Spinal cord (tissue), 9 donors: ENCODE measurements at regions not wholly inside any gene's neighbourhood (a gene's known extent, or its start where the extent isn't known, plus 50 kb on each side); places are given as distances from the start of the nearest gene placed in this dataset.
A peak's percentile ranks its signal among the peaks of the same experiment; 100 is the strongest.
"Not testable (repeated sequence)": the region's sequence is repeated elsewhere in the genome, so short reads cannot be mapped to it uniquely, and the experiment has no call there.

ENCODE experiments used
- DNase-seq, 6 donors: peaks; one replicate each; pipeline versions ENCODE4 v3.0.0 to v3.0.0-alpha.2; 2013 to 2015; ENCODE audit warnings: low spot score in 6 of 6, low read depth in 4 of 6
- H3K27ac ChIP-seq: one replicate; pipeline ENCODE4 v1.5.1; 2013; ENCODE audit warnings: low read depth, low read length, control low read depth
- H3K27me3 ChIP-seq: one replicate; pipeline ENCODE4 v1.6.1; 2013; ENCODE audit warnings: low read length; ENCODE audit not compliant: control insufficient read depth, insufficient read depth
- H3K36me3 ChIP-seq: one replicate; pipeline ENCODE4 v1.6.1; 2013; ENCODE audit warnings: low read length; ENCODE audit not compliant: control insufficient read depth, insufficient read depth
- H3K4me1 ChIP-seq: one replicate; pipeline ENCODE4 v1.6.1; 2013; ENCODE audit warnings: low read length; ENCODE audit not compliant: control insufficient read depth, insufficient read depth
- H3K4me3 ChIP-seq: one replicate; pipeline ENCODE4 v1.5.1; 2013; ENCODE audit warnings: low read depth, low read length, control low read depth
- H3K9me3 ChIP-seq: one replicate; pipeline ENCODE4 v1.6.1; 2013; ENCODE audit warnings: low read length; ENCODE audit not compliant: control insufficient read depth, insufficient read depth
- WGBS: methylation state at CpG from one replicate; pipeline ENCODE4 v1.1.5; 2013; ENCODE audit warnings: missing lambda C conversion rate; ENCODE audit not compliant: insufficient coverage; 5-methylcytosine and 5-hydroxymethylcytosine counted together
- donor health status: healthy.

DNA sequence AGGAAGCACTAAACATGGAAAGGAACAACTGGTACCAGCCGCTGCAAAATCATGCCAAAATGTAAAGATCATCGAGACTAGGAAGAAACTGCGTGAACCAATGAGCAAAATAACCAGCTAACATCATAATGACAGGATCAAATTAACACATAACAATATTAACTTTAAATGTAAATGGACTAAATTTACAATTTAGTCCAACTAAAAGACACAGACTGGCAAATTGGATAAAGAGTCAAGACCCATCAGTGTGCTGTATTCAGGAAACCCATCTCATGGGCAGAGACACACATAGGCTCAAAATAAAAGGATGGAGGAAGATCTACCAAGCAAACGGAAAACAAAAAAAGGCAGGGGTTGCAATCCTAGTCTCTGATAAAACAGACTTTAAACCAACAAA, 242.2 kb upstream of the CNR1 start:
- not testable (repeated sequence) for DNase-seq, H3K4me3 ChIP-seq, H3K27me3 ChIP-seq, H3K36me3 ChIP-seq, H3K27ac ChIP-seq, H3K9me3 ChIP-seq, H3K4me1 ChIP-seq
- WGBS = 100% methylated on average over 1 of the region's 4 CpGs

DNA sequence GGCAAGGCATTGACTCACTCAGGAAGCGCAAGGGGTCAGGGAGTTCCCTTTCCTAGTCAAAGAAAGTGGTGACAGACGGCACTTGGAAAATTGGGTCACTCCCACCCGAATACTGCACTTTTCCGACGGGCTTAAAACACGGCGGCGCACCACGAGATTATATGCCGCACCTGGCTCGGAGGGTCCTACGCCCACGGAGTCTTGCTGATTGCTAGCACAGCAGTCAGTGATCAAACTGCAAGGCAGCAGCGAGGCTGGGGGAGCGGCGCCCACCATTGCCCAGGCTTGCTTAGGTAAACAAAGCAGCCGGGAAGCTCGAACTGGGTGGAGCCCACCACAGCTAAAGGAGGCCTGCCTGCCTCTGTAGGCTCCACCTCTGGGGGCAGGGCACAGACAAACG, 240.5 kb upstream of the CNR1 start:
- H3K27me3 ChIP-seq, H3K9me3 ChIP-seq, H3K36me3 ChIP-seq, H3K4me1 ChIP-seq, DNase-seq, H3K27ac ChIP-seq, H3K4me3 ChIP-seq: not testable (repeated sequence)
- 86% methylated on average over 19 of the region's 19 CpGs for WGBS

DNA sequence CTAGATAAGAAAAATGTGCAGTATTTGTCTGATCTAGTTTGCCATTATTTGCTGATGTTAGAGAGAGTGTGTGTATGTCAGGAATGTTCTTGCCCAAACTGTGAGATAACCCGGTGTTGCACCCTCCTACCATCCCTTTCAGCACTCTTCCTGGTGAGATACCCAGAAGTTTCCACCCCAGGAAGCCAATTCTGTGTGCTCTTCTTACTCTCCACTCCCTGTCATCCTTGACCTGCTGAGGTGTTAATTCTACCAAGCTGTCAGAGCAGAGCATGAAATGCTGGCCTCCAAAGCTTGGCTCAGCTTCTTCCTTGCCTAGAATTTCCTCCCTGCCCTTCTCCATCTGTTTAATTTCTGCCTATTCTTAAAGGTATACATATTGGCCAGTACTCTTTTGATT, 237.3 kb upstream of the CNR1 start:
- WGBS = 67% methylated on average over 1 of the region's 1 CpG
- DNase-seq = no peak
- H3K4me1 ChIP-seq = no peaks in the 10 kb centered on the region
- H3K36me3 ChIP-seq = no peaks in the 10 kb centered on the region
- no peaks in the 10 kb centered on the region for H3K27me3 ChIP-seq
- H3K27ac ChIP-seq = no peak overlapping the region
- no peak overlapping the region for H3K4me3 ChIP-seq
- no peaks in the 10 kb centered on the region for H3K9me3 ChIP-seq

DNA sequence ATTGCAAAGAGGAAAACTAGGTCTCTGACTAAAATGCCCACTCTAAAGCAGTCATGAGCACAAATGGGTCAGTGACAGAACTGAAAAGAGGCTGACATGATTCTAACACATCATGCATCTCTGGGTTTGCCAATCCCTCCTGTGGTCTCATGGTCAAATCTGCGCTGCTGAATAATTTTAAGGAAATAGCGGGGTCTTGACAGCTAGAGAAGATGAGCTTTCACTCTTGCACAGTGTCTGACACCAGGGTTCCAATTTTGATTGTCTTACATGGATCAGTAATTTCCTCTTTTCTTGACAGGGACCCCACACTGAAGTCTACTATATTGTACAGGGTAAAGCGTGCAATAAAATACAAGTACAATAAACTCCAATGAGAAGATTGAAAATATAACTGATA, 236.8 kb upstream of the CNR1 start:
- no peak for DNase-seq
- WGBS = 80% methylated on average over 1 of the region's 3 CpGs
- H3K27ac ChIP-seq = no peak overlapping the region

DNA sequence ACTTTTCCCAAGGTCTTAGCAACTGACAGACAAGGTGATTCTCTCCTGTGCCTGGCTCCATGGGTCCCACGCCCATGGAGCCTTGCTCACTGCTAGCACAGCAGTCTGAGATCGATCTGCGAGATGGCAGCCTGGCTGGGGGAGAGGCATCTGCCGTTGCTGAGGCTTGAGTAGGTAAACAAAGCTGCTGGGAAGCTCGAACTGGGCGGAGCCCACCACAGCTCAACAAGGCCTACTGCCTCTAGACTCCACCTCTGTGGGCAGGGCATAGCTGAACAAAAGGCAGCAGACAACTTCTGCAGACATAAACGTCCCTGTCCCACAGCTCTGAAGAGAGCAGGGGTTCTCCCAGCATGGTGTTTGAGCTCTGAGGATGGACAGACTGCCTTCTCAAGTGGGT, 224.9 kb upstream of the CNR1 start:
- WGBS = 95% methylated on average over 3 of the region's 7 CpGs
- not testable (repeated sequence) for DNase-seq, H3K27ac ChIP-seq, H3K4me3 ChIP-seq, H3K4me1 ChIP-seq, H3K9me3 ChIP-seq, H3K36me3 ChIP-seq, H3K27me3 ChIP-seq

More for the DNA sequence above, 236.8 kb upstream of the CNR1 start:
- Histone ChIP-seq H3K9me3 (no peaks in the 10 kb centered on the region), H3K36me3 (no peaks in the 10 kb centered on the region), H3K4me1 (no peaks in the 10 kb centered on the region), H3K27me3 (no peaks in the 10 kb centered on the region), H3K4me3 (no peak overlapping the region)

DNA sequence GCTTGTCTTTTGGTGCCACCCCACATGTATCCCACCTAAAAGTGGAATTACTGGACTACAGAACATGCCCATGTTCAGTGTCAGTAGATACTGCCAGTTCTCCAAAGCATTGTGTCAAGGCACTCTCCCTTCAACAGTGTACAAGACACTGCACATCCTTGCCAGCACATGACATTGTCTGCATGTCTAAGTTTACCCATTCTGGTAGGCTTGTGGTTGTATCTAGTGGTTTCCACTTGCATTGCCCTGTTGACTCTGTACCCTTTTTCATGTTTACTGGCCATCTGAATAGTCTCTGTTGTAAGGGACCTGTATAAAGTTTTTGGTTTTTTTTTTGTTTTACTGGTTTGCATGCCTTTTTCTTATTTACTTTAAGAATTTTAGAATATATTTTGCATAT, 222.4 kb upstream of the CNR1 start:
- Histone ChIP-seq H3K9me3 (no peaks in the 10 kb centered on the region), H3K27ac (no peak overlapping the region), H3K36me3 (no peaks in the 10 kb centered on the region), H3K4me1 (no peaks in the 10 kb centered on the region), H3K27me3 (no peaks in the 10 kb centered on the region), H3K4me3 (no peak overlapping the region)
- no peak for DNase-seq

DNA sequence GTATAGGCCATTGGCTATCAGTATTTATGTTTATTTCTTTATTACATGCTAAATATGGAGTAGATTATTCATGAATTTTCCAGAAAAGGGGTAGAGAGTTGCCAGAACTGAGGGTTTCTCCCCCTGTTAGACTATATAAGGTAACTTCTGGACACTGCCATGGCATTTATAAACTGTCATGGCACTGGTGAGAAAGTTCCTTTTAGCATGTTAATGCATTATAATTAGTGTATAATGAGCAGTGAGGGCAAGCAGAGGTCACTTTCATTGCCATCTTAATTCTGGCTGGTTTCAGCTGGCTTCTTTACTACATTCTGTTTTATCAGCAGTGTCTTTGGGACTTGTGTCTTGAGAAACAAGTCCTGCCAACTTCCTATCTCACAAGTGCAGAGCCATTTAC, 220.0 kb upstream of the CNR1 start:
- Histone ChIP-seq H3K27ac (no peak overlapping the region), H3K27me3 (no peaks in the 10 kb centered on the region), H3K4me3 (no peak overlapping the region), H3K9me3 (no peaks in the 10 kb centered on the region), H3K36me3 (no peaks in the 10 kb centered on the region), H3K4me1 (peaks cover 2% of the 10 kb centered on the region)
- DNase-seq = peak in 2 of 6 donors; percentile 38 to 60

DNA sequence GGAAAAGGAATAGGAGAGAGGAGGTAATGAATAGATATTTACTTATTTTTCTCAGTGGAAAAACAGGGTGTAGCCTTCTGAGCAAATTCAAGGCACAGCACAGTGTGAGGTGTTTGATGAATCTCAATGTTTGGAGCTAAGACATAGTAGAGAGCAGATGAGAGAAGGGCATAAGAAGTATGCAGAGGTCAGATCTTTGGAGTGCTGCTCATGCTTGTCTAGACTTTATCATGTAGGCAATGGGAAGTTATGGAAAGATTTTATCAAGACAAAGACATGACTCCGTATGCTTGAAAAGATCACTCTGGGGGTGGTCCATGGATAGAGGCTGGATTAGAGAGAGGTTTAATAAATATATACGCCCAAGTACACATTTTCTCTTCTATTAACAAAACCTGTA, 217.0 kb upstream of the CNR1 start:
- Histone ChIP-seq H3K4me1 (peaks cover 10% of the 10 kb centered on the region), H3K36me3 (no peaks in the 10 kb centered on the region), H3K4me3 (no peak overlapping the region), H3K27ac (no peak overlapping the region), H3K9me3 (no peaks in the 10 kb centered on the region), H3K27me3 (no peaks in the 10 kb centered on the region)
- no peak for DNase-seq
- WGBS = 100% methylated on average over 1 of the region's 2 CpGs

DNA sequence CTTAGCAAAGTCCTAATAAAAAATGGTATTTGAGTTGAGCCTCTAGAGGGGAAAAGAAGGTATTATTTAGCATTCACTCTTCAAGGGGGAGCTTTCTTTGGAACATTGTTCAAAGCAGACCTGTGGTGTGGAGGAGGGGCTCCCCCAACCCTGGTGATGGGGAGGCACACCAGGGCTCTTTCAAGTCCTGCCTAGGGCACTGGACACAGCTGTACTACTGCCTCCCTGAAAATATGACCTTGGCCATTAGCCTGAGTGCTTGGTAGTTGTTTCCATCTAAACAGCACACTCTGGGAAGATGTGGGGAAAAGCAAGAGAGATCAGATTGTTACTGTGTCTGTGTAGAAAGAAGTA, 215.1 kb upstream of the CNR1 start:
- Histone ChIP-seq H3K27me3 (no peaks in the 10 kb centered on the region), H3K9me3 (no peaks in the 10 kb centered on the region), H3K36me3 (no peaks in the 10 kb centered on the region), H3K4me1 (peaks cover 10% of the 10 kb centered on the region), H3K27ac (no peak overlapping the region), H3K4me3 (no peak overlapping the region)
- peak in 1 of 6 donors; percentile 46 for DNase-seq

DNA sequence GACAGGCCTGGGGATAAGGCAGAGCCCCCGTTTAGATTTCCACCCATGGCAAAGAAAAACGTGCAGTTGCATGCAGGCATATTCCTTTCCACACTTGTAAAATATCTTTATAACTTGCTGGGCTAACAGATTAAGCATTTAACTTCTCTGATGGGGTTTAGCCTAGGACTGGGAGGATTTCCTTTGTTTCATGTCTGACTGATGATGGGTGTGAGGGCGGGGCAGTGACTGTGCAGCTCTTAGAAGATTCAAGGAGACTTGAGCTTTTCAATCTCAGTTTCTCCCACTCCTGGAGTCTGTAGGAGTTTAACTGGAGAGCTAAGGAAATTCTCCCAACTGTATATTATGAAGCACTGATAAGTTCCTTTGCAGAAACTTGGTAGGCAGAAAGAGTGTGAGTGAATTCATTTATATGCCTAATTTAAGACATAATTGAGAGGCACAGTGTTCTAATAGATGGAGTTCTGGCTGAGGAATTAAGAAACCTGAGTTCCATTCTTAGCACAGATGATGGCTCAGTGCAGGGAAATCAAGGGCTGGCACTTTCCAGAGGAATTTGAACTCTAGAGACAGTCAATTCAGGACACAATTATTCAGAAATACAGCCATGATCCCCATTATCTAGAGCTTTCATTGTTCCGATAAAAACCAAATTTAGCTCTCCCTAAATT, 214.6 kb upstream of the CNR1 start:
- peak in 1 of 6 donors; percentile 20 for DNase-seq
- H3K27me3 ChIP-seq = no peaks in the 10 kb centered on the region
- no peaks in the 10 kb centered on the region for H3K9me3 ChIP-seq
- no CpG with 5 or more reads among the region's 4 CpGs for WGBS
- no peaks in the 10 kb centered on the region for H3K36me3 ChIP-seq
- H3K4me1 ChIP-seq = peaks cover 10% of the 10 kb centered on the region
- H3K27ac ChIP-seq = no peak overlapping the region
- no peak overlapping the region for H3K4me3 ChIP-seq
